Tongue (tissue), 1 donor: ENCODE measurements at regions not wholly inside any gene's neighbourhood (a gene's known extent, or its start where the extent isn't known, plus 50 kb on each side); places are given as distances from the start of the nearest gene placed in this dataset.
"Not testable (repeated sequence)": the region's sequence is repeated elsewhere in the genome, so short reads cannot be mapped to it uniquely, and the experiment has no call there.

Experiments
- DNase-seq: peaks from one replicate; pipeline ENCODE4 v3.0.0-alpha.2; 2015

GRCh38 chr14:43258396-43258795 lies 1248.7 kb downstream of the FSCB start:
- no peak for DNase-seq

- DNase-seq, result not testable (repeated sequence)
These were observed 1250.1 kb downstream of the FSCB start for GRCh38 chr14:43256996-43257395.

- DNase-seq, result no peak
These were observed 1254.2 kb downstream of the FSCB start for GRCh38 chr14:43252866-43253265.

GRCh38 chr14:43249591-43249990 lies 1257.5 kb downstream of the FSCB start:
- no peak for DNase-seq

- DNase-seq, result no peak
These were observed 1258.0 kb downstream of the FSCB start for GRCh38 chr14:43249116-43249515.

- no peak for DNase-seq
These were observed 1259.2 kb downstream of the FSCB start for GRCh38 chr14:43247877-43248276.

GRCh38 chr14:43244142-43244625 lies 1262.9 kb downstream of the FSCB start:
- DNase-seq, result no peak

- DNase-seq, result no peak
These were observed 1263.9 kb downstream of the FSCB start for GRCh38 chr14:43243168-43243567.

GRCh38 chr14:43232261-43232660 lies 1274.8 kb downstream of the FSCB start:
- DNase-seq, result no peak

GRCh38 chr14:43215524-43215923 lies 1291.6 kb downstream of the FSCB start:
- no peak for DNase-seq

GRCh38 chr14:43207189-43207588 lies 1299.9 kb downstream of the FSCB start:
- DNase-seq, result no peak

GRCh38 chr14:43204816-43205215 lies 1302.3 kb downstream of the FSCB start:
- DNase-seq, result no peak

- DNase-seq, result no peak
These were observed 1306.6 kb downstream of the FSCB start for GRCh38 chr14:43200519-43200918.

- DNase-seq, result no peak
These were observed 1308.6 kb downstream of the FSCB start for GRCh38 chr14:43198465-43198864.

GRCh38 chr14:43184540-43184939 lies 1322.5 kb downstream of the FSCB start:
- DNase-seq, result no peak

- no peak for DNase-seq
These were observed 1323.2 kb downstream of the FSCB start for GRCh38 chr14:43183916-43184315.

- no peak for DNase-seq
These were observed 1331.2 kb downstream of the FSCB start for GRCh38 chr14:43175896-43176295.

- DNase-seq, result no peak
These were observed 1334.1 kb downstream of the FSCB start for GRCh38 chr14:43172899-43173548.

- no peak for DNase-seq
These were observed 1337.4 kb downstream of the FSCB start for GRCh38 chr14:43169722-43170121.

GRCh38 chr14:43168371-43168925 lies 1338.6 kb downstream of the FSCB start:
- no peak for DNase-seq

GRCh38 chr14:43166163-43166562 lies 1340.9 kb downstream of the FSCB start:
- DNase-seq, result no peak

GRCh38 chr14:43165651-43166050 lies 1341.4 kb downstream of the FSCB start:
- DNase-seq, result no peak

- no peak for DNase-seq
These were observed 1345.6 kb downstream of the FSCB start for GRCh38 chr14:43161477-43161876.

GRCh38 chr14:43157661-43158060 lies 1349.4 kb downstream of the FSCB start:
- no peak for DNase-seq
